ENCODE measurements at regions not wholly inside any gene's neighbourhood (a gene's known extent, or its start where the extent isn't known, plus 50 kb on each side); places are given as distances from the start of the nearest gene placed in this dataset.

- no peaks in the 10 kb centered on the region for H3K4me1 ChIP-seq
- TF ChIP-seq CTCF (IDR thresholded peaks at IDR 0.05): no peak
- H3K36me3 ChIP-seq: no peaks in the 10 kb centered on the region
- intact Hi-C loops (cut with DNase I; ENCODE audit: low total_unique reads): no loop called here
- no peak overlapping the region for H3K4me3 ChIP-seq
- H3K27ac ChIP-seq: no peak overlapping the region
- no peaks in the 10 kb centered on the region for H3K9me3 ChIP-seq
- no peaks in the 10 kb centered on the region for H3K27me3 ChIP-seq
- DNase-seq: no peak
These were observed 162.8 kb downstream of the GABRG2 start for GRCh38 chr5:162230348-162230747.

GRCh38 chr5:162231522-162231921 lies 163.9 kb downstream of the GABRG2 start:
- H3K9me3 ChIP-seq: no peaks in the 10 kb centered on the region
- H3K4me3 ChIP-seq: no peak overlapping the region
- no peaks in the 10 kb centered on the region for H3K27me3 ChIP-seq
- TF ChIP-seq CTCF (IDR thresholded peaks at IDR 0.05): no peak
- H3K4me1 ChIP-seq: no peaks in the 10 kb centered on the region
- H3K36me3 ChIP-seq: no peaks in the 10 kb centered on the region
- no peak overlapping the region for H3K27ac ChIP-seq
- no peak for DNase-seq
- intact Hi-C loops (cut with DNase I; ENCODE audit: low total_unique reads): no loop called here

- Histone ChIP-seq H3K27me3 (no peaks in the 10 kb centered on the region), H3K4me3 (no peak overlapping the region), H3K36me3 (no peaks in the 10 kb centered on the region), H3K27ac (no peak overlapping the region), H3K4me1 (no peaks in the 10 kb centered on the region), H3K9me3 (no peaks in the 10 kb centered on the region)
- DNase-seq: no peak
- intact Hi-C loops (cut with DNase I; ENCODE audit: low total_unique reads): no loop called here
- TF ChIP-seq CTCF (IDR thresholded peaks at IDR 0.05): no peak
These were observed 173.2 kb downstream of the GABRG2 start for GRCh38 chr5:162240734-162241133.

- Histone ChIP-seq H3K4me1 (no peaks in the 10 kb centered on the region), H3K36me3 (no peaks in the 10 kb centered on the region), H3K27ac (no peak overlapping the region), H3K9me3 (no peaks in the 10 kb centered on the region), H3K4me3 (no peak overlapping the region), H3K27me3 (no peaks in the 10 kb centered on the region)
- no peak for DNase-seq
- intact Hi-C loops (cut with DNase I; ENCODE audit: low total_unique reads): no loop called here
- no peak for TF ChIP-seq CTCF (IDR thresholded peaks at IDR 0.05)
These were observed 174.8 kb downstream of the GABRG2 start for GRCh38 chr5:162242416-162242815.

- no peaks in the 10 kb centered on the region for H3K36me3 ChIP-seq
- TF ChIP-seq CTCF (IDR thresholded peaks at IDR 0.05): no peak
- DNase-seq: no peak
- intact Hi-C loops (cut with DNase I; ENCODE audit: low total_unique reads): no loop called here
- H3K27me3 ChIP-seq: no peaks in the 10 kb centered on the region
- no peaks in the 10 kb centered on the region for H3K9me3 ChIP-seq
- no peaks in the 10 kb centered on the region for H3K4me1 ChIP-seq
- no peak overlapping the region for H3K27ac ChIP-seq
- H3K4me3 ChIP-seq: no peak overlapping the region
These were observed 176.1 kb downstream of the GABRG2 start for GRCh38 chr5:162243651-162244050.

- H3K4me1 ChIP-seq: no peaks in the 10 kb centered on the region
- intact Hi-C loops (cut with DNase I; ENCODE audit: low total_unique reads): no loop called here
- no peak for DNase-seq
- H3K27me3 ChIP-seq: no peaks in the 10 kb centered on the region
- no peak overlapping the region for H3K27ac ChIP-seq
- H3K9me3 ChIP-seq: no peaks in the 10 kb centered on the region
- H3K36me3 ChIP-seq: no peaks in the 10 kb centered on the region
- TF ChIP-seq CTCF (IDR thresholded peaks at IDR 0.05): peak in 1 of 2 experiments; percentile 5
- H3K4me3 ChIP-seq: no peak overlapping the region
These were observed 180.6 kb downstream of the GABRG2 start for GRCh38 chr5:162248107-162248713.
